GM12875 (cell line): ENCODE measurements at regions not wholly inside any gene's neighbourhood (a gene's known extent, or its start where the extent isn't known, plus 50 kb on each side); places are given as distances from the start of the nearest gene placed in this dataset.

Source experiments
- H3K4me3 ChIP-seq: one replicate; pipeline ENCODE4 v1.5.1; 2011; ENCODE audit warnings: low read depth, low read length, control low read depth
- CTCF ChIP-seq: IDR thresholded peaks from 2 replicates; pipeline ENCODE4 v1.5.1; 2011; ENCODE audit warnings: low read depth, mild to moderate bottlenecking, control low read depth, inconsistent platforms, low read length, moderate library complexity, borderline replicate concordance; ENCODE audit not compliant: insufficient read depth

GRCh38 chr5:113807427-113807991, 294.0 kb downstream of the YTHDC2 start:
- no peak overlapping the region for H3K4me3 ChIP-seq
- TF ChIP-seq CTCF, result no peak

GRCh38 chr5:113808956-113809355, 295.5 kb downstream of the YTHDC2 start:
- TF ChIP-seq CTCF, result no peak
- no peak overlapping the region for H3K4me3 ChIP-seq

GRCh38 chr5:113809626-113810025, 296.1 kb downstream of the YTHDC2 start:
- H3K4me3 ChIP-seq, result no peak overlapping the region
- TF ChIP-seq CTCF, result no peak

- TF ChIP-seq CTCF, result no peak
- H3K4me3 ChIP-seq, result no peak overlapping the region
Observed at GRCh38 chr5:113813466-113813865, 300.0 kb downstream of the YTHDC2 start.

- no peak for TF ChIP-seq CTCF
- no peak overlapping the region for H3K4me3 ChIP-seq
Observed at GRCh38 chr5:113817683-113818082, 304.2 kb downstream of the YTHDC2 start.

GRCh38 chr5:113823696-113824095, 310.2 kb downstream of the YTHDC2 start:
- no peak overlapping the region for H3K4me3 ChIP-seq
- no peak for TF ChIP-seq CTCF

- no peak overlapping the region for H3K4me3 ChIP-seq
- no peak for TF ChIP-seq CTCF
Observed at GRCh38 chr5:113824307-113824706, 310.8 kb downstream of the YTHDC2 start.
